GM12891 (cell line): ENCODE measurements at regions not wholly inside any gene's neighbourhood (a gene's known extent, or its start where the extent isn't known, plus 50 kb on each side); places are given as distances from the start of the nearest gene placed in this dataset.
"Not testable (repeated sequence)": the region's sequence is repeated elsewhere in the genome, so short reads cannot be mapped to it uniquely, and the experiment has no call there.

ENCODE experiments used
- PAX5 ChIP-seq: IDR thresholded peaks from 2 replicates; pipeline ENCODE4 v1.6.1; 2011; ENCODE audit warnings: low read length, moderate library complexity, mild to moderate bottlenecking; ENCODE audit not compliant: insufficient read depth, severe bottlenecking
- POLR2A ChIP-seq: IDR thresholded peaks from 2 replicates; pipeline ENCODE4 v1.6.1; 2011; ENCODE audit warnings: low read depth, low read length, control low read depth
- POLR2AphosphoS5 ChIP-seq: IDR thresholded peaks from 2 replicates; pipeline ENCODE4 v1.6.1; 2011; ENCODE audit warnings: low read depth, low read length, control low read depth
- POU2F2 ChIP-seq: IDR thresholded peaks from 2 replicates; pipeline ENCODE4 v1.6.1; 2011; ENCODE audit warnings: low read depth, mild to moderate bottlenecking, control low read depth, low read length, moderate library complexity
- SPI1 ChIP-seq: IDR thresholded peaks from 2 replicates; pipeline ENCODE4 v1.6.1; 2011; ENCODE audit warnings: low read depth, low read length, control low read depth
- TAF1 ChIP-seq: IDR thresholded peaks from 2 replicates; pipeline ENCODE4 v1.6.1; 2011; ENCODE audit warnings: low read depth, low read length, control low read depth

DNA sequence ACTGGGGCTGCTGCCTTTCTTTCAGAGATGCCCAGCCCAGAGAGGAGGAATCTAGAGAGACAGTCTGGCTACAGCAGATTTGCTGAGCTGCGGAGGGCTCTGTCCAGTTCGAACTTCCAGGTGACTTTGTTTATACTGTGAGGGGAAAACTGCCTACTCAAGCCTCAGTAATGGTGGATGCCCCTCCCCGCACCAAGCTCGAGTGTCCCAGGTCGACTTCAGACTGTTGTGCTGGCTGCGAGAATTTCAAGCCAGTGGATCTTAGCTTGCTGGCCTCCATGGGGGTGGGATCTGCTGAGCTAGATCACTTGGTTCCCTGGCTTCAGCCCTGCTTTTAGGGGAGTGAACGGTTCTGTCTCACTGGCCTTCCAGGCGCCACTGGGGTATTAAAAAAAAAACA is 163.1 kb downstream of the GATB start:
- not testable (repeated sequence) for TF ChIP-seq POLR2A, POLR2AphosphoS5, POU2F2, PAX5, TAF1, SPI1
